GM18951 (cell line): ENCODE measurements at regions not wholly inside any gene's neighbourhood (a gene's known extent, or its start where the extent isn't known, plus 50 kb on each side); places are given as distances from the start of the nearest gene placed in this dataset.
"Not testable (repeated sequence)": the region's sequence is repeated elsewhere in the genome, so short reads cannot be mapped to it uniquely, and the experiment has no call there.

Experiments used
- POLR2A ChIP-seq: IDR thresholded peaks from 4 replicates; pipeline ENCODE4 v1.6.1; 2011; ENCODE audit warnings: mild to moderate bottlenecking; ENCODE audit not compliant: insufficient read length, insufficient read depth; ENCODE audit errors: extremely low read depth
- in situ Hi-C: fragments of 300-500 bp; cut with MboI; formaldehyde crosslinking; loops from one replicate; pipeline ENCODE4 v1.12.0; 2022; ENCODE audit warnings: low sequenced_read_pairs, mixed read lengths, inconsistent platforms; ENCODE audit not compliant: unreplicated experiment

- TF ChIP-seq POLR2A: no peak
- in situ Hi-C loops: no loop called here
These were observed 323.0 kb downstream of the UTRN start for GRCh38 chr6:144607998-144608735.

- in situ Hi-C loops: no loop called here
- no peak for TF ChIP-seq POLR2A
These were observed 327.7 kb downstream of the UTRN start for GRCh38 chr6:144612811-144613210.

DNA sequence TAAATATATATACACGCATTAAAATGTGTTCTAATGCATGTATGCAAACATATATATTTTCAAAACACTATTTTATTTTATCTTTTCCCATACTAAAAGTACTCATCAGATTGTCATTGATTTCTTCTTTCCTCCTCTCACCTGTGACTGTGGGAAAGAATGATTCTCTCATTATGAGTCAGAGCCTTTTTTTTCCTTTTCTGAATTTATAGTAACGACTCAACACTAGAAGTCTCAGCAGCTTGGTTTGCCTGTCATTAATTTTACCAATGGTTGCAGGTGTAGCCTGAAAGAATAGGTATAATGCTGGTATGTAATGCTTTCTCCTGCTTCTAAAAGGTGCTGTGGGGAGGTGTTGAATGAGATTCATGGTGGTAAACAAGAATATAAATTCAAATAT is 328.7 kb downstream of the UTRN start:
- no peak for TF ChIP-seq POLR2A
- in situ Hi-C loops: no loop called here

- in situ Hi-C loops: no loop called here
- no peak for TF ChIP-seq POLR2A
These were observed 330.7 kb downstream of the UTRN start for GRCh38 chr6:144615870-144616269.

DNA sequence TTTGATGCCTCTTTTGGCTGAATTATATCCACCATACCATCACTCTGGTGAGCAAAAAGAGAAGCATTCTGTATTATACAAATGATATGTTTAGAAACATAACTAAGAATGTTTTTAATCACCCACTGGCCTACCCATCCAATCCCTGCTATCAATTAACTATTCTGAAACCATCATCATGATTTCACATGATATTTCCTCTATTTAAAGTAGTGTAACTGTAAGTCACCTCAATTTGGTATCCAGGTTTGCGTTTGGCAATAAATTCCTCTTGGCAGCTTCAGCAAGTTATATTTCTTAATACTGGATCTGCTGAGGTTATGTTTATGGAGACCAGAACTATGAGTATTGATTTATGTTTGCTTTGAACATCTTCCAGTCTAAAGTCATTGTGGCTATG is 332.1 kb downstream of the UTRN start:
- TF ChIP-seq POLR2A: no peak
- in situ Hi-C loops: no loop called here

DNA sequence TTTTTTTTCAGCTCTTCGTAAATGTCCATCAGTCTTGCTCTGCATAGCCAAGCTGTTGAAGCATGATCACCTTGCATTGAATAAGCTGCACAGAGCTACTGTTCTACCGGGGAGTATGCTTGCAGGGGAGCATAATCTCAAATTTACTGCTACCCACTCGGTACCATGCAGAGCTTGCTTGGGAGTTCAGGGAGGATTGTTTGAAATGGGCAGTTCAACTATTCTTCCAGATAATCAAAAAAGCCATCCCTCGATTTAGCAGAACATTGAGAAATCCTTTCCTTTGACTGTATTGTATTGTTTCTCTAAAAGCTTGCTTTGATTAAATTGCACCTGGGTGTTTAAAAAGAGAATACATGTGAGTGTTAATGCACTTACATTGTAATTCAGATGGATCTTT is 332.6 kb downstream of the UTRN start:
- TF ChIP-seq POLR2A: no peak
- in situ Hi-C loops: no loop called here

- in situ Hi-C loops: no loop called here
These were observed 334.8 kb downstream of the UTRN start for GRCh38 chr6:144619966-144620365.

DNA sequence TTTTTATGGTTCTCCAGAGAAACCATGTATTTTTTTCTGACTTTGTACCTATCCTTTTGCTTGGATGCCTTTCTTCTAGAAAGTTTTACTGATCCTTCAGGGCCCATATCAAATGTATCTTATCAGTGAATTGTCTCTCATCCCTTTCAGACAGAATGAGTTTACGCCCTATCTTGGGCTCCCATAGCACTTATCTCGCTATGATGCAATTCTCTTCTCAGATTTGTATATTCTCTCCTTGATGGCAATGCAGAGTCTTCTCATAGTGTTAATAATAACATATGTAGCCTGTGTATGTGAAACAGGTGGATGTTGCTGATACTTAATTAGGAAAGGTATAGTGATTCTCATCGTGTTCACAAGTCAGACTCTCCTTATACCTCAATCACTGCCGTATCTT is 336.2 kb downstream of the UTRN start:
- no peak for TF ChIP-seq POLR2A
- in situ Hi-C loops: no loop called here

More at GRCh38 chr6:144619966-144620365, 334.8 kb downstream of the UTRN start:
- no peak for TF ChIP-seq POLR2A

DNA sequence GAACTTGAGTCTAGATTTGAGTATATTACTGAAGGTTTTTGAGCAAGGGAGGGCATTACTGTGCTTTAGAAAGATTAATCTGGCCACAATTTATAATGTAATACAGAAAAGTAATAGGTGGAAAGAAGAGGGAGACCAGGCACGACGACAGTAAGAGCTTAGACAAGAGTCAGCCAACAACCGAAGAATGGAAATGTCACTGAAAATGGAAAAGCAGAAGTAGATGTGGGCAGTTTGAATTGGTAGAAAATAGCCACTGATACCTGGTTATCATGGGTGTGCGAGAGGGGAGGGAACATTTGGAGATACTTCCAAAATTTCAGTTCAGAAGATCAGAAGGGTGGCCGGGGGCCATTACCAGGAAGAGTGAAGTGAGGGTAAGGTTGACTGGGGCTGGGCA is 339.1 kb downstream of the UTRN start:
- no peak for TF ChIP-seq POLR2A
- in situ Hi-C loops: no loop called here

GRCh38 chr6:144624716-144625115 is 339.6 kb downstream of the UTRN start:
- in situ Hi-C loops: no loop called here
- no peak for TF ChIP-seq POLR2A

DNA sequence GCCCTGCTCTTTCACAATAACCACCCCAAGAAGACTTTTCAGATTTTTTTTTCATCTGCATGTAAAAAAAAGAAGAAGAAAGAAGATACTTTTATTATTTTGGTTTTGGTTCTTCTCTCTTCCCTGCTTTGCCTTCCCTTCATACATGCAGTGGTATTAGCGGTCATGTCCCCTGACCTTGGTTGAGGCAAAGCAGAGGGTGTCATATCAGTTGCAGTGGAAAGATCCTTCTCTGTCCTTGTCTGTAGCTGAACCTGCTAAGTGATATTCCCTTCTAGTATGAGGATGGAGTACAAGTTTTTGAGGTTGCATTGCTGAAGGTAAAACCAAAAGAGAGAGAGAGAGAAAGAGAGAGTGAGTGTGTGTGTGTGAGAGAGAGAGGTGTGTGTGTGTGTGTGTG is 345.7 kb downstream of the UTRN start:
- in situ Hi-C loops: no loop called here
- TF ChIP-seq POLR2A: no peak

- TF ChIP-seq POLR2A: no peak
- in situ Hi-C loops: no loop called here
These were observed 347.1 kb downstream of the UTRN start for GRCh38 chr6:144632266-144632665.

GRCh38 chr6:144633886-144634285 is 348.8 kb downstream of the UTRN start:
- TF ChIP-seq POLR2A: no peak
- in situ Hi-C loops: no loop called here

DNA sequence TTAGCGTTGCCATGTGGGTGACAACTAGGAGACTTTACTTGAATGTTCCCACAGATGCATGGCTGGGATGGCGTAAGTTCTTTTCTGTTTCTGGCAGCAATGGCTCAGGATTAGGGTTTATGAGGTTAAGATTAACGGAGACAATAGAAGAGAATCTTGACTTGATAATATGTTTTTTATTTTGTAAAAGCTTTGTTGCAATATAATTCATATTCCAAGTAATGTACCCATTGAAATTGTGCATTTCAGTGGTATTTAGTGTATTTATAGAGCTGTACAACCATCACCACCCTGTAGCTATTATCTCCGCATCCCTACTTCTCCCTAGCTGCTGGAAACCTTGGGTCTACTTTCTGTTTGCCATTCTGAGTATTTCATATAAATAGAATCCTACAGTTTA is 349.2 kb downstream of the UTRN start:
- in situ Hi-C loops: no loop called here
- no peak for TF ChIP-seq POLR2A

DNA sequence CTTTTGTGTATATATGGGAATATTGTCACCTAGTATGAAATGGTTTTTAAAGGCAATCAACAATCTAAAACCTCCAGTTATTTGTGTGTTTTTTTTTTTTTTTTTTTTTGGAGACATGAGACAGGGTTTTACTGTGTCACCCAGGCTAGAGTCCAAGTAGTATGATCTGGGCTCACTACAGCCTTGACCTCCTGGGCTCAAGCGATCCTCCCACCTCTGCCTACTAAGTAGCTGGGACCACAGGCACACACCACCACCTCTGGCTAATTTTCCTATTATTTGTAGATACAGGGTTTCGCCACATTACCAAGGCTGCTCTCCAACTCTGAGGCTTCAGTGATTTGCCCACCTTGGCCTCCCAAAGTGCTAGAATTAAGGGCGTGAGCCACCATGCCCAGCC is 349.9 kb downstream of the UTRN start:
- in situ Hi-C loops: no loop called here
- TF ChIP-seq POLR2A: no peak

DNA sequence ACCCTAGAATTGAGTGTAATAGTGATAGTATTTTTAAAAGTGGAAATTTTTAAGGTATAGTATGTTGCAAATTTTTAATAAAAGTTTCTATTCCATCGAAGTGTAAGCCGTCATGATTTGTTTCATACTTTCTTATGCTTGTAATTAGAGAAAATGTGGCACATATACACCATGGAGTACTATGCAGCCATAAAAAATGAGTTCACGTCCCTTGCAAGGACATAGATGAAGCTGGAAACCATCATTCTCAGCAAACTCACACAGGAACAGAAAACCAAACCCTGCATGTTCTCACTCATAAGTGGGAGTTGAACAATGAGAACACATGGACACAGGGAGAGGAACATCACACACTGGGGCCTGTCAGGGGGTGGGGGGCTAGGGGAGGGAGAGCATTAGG is 350.9 kb downstream of the UTRN start:
- in situ Hi-C loops: not testable (repeated sequence)
